SK-N-SH (cell line): ENCODE measurements at regions not wholly inside any gene's neighbourhood (a gene's known extent, or its start where the extent isn't known, plus 50 kb on each side); places are given as distances from the start of the nearest gene placed in this dataset.

ENCODE experiments used
- CTCF ChIA-PET: fragments of 300-600, 350-600 bp; formaldehyde crosslinking; extraction: SDS; loops from one replicate; lab custom pipeline; 2021; lab: Yijun Ruan, JAX
- POLR2A ChIA-PET: fragments of 350-600 bp; sonication (Branson Sonifier 250); formaldehyde crosslinking; extraction: SDS; loops from one replicate; lab custom pipeline; 2020; ENCODE audit warnings: antibody characterized with exemption, inconsistent platforms; lab: Yijun Ruan, JAX
- DNase-seq: peaks from one replicate; pipeline ENCODE4 v3.0.0; 2012
- H2AFZ ChIP-seq: fragments of 200-600 bp; sonication (generic); 2 replicates; pipeline ENCODE4 v1.8.1; 2016; ENCODE audit warnings: antibody characterized with exemption, mild to moderate bottlenecking, low read depth
- H3F3A ChIP-seq: fragments of 200-600 bp; sonication (generic); replicated peaks from 2 replicates; pipeline ENCODE3; 2016; ENCODE audit warnings: antibody characterized with exemption, mild to moderate bottlenecking; ENCODE audit not compliant: insufficient read depth
- H3K27ac ChIP-seq, 2 experiments: fragments of 200-500 bp in 1 of 2; fragments of 200-600 bp in 1 of 2; sonication (Bioruptor generic) in 1 of 2; sonication (generic), shearing (Covaris generic) in 1 of 2; 2 replicates each; pipeline versions ENCODE4 v1.5.1 to v1.6.1; 2014 to 2016; ENCODE audit warnings: low read depth in 2 of 2, inconsistent platforms in 1 of 2, low read length in 1 of 2, mild to moderate bottlenecking in 1 of 2, mixed read lengths in 1 of 2
- H3K27me3 ChIP-seq: fragments of 200-600 bp; sonication (generic), shearing (Covaris generic); 2 replicates; pipeline ENCODE4 v1.6.1; 2016; ENCODE audit warnings: mixed run types; ENCODE audit not compliant: insufficient read depth
- H3K36me3 ChIP-seq, 2 experiments: fragments of 200-500 bp in 1 of 2; fragments of 200-600 bp in 1 of 2; sonication (Bioruptor generic) in 1 of 2; sonication (generic) in 1 of 2; replicated peaks in 1 of 2; 2 replicates each; pipeline versions ENCODE3 to v1.5.1; 2014 to 2016; ENCODE audit warnings: low read length in 1 of 2, mild to moderate bottlenecking in 1 of 2; ENCODE audit not compliant: insufficient read depth in 2 of 2, control insufficient read depth in 1 of 2
- H3K4me1 ChIP-seq, 2 experiments: fragments of 200-500 bp in 1 of 2; fragments of 200-600 bp in 1 of 2; sonication (Bioruptor generic) in 1 of 2; sonication (generic), shearing (Covaris generic) in 1 of 2; 2 replicates each; pipeline versions ENCODE4 v1.5.1 to v1.6.1; 2014 to 2016; ENCODE audit warnings: low read depth in 1 of 2, low read length in 1 of 2, mixed run types in 1 of 2; ENCODE audit not compliant: insufficient read depth in 2 of 2, control insufficient read depth in 1 of 2
- H3K4me2 ChIP-seq: fragments of 200-600 bp; sonication (generic), shearing (Covaris generic); 2 replicates; pipeline ENCODE4 v1.6.1; 2017; ENCODE audit warnings: mixed run types
- H3K4me3 ChIP-seq, 2 experiments: fragments of 200-500 bp in 1 of 2; fragments of 200-600 bp in 1 of 2; sonication (Bioruptor generic) in 1 of 2; sonication (generic), shearing (Covaris generic) in 1 of 2; 2 replicates each; pipeline versions ENCODE4 v1.5.1 to v1.8.1; 2014 to 2016; ENCODE audit warnings: low read depth in 2 of 2, inconsistent platforms in 1 of 2, low read length in 1 of 2, mild to moderate bottlenecking in 1 of 2, mixed read lengths in 1 of 2, moderate library complexity in 1 of 2
- H3K79me2 ChIP-seq: fragments of 200-600 bp; sonication (generic); 2 replicates; pipeline ENCODE4 v1.8.1; 2017; ENCODE audit warnings: mild to moderate bottlenecking; ENCODE audit not compliant: insufficient read depth
- H3K9ac ChIP-seq: fragments of 200-600 bp; sonication (generic); 2 replicates; pipeline ENCODE4 v1.6.1; 2017; ENCODE audit warnings: mixed run types
- H3K9me2 ChIP-seq: fragments of 200-600 bp; sonication (generic); 2 replicates; pipeline ENCODE4 v1.6.1; 2017; ENCODE audit warnings: mixed run types
- H3K9me3 ChIP-seq: fragments of 200-600 bp; sonication (generic); 2 replicates; pipeline ENCODE4 v1.6.1; 2017; ENCODE audit warnings: mixed run types, mild to moderate bottlenecking, moderate library complexity
- H4K20me1 ChIP-seq: fragments of 200-600 bp; sonication (generic); 2 replicates; pipeline ENCODE4 v1.6.1; 2017; ENCODE audit warnings: mild to moderate bottlenecking, mixed run types; ENCODE audit not compliant: insufficient read depth
- EP300 ChIP-seq, 2 experiments: IDR thresholded peaks; 2 replicates each; pipeline versions ENCODE4 v1.4.0 to v1.6.1; 2012; ENCODE audit warnings: borderline replicate concordance in 1 of 2, low read depth in 1 of 2, low read length in 1 of 2
- EZH2phosphoT487 ChIP-seq: fragments of 200-600 bp; sonication (generic); IDR thresholded peaks from 2 replicates; pipeline ENCODE4 v1.6.1; 2017; ENCODE audit warnings: low read depth, mixed run types, mild to moderate bottlenecking, antibody characterized with exemption, moderate library complexity, borderline replicate concordance
- MEF2A ChIP-seq: IDR thresholded peaks from 2 replicates; pipeline ENCODE4 v1.4.0; 2012; ENCODE audit warnings: low read depth, borderline replicate concordance
- RAD21 ChIP-seq: IDR thresholded peaks from 2 replicates; pipeline ENCODE4 v1.6.1; 2012; ENCODE audit warnings: mild to moderate bottlenecking, low read length
- RXRA ChIP-seq: IDR thresholded peaks from 2 replicates; pipeline ENCODE4 v1.4.0; 2012; ENCODE audit warnings: low read depth, mild to moderate bottlenecking, borderline replicate concordance
- whole genome bisulfite sequencing: methylation state at CpG from one replicate; pipeline ENCODE4 v1.1.6; 2017; ENCODE audit warnings: low lambda C conversion rate; 5-methylcytosine and 5-hydroxymethylcytosine counted together
- TF ChIP-seq, protein P1 (sequence below): fragments of 200-600 bp; sonication (generic); IDR thresholded peaks from 2 replicates; pipeline ENCODE4 v1.6.1; 2017; ENCODE audit warnings: antibody characterized with exemption, mild to moderate bottlenecking, moderate library complexity
- TF ChIP-seq, protein P2 (sequence below): IDR thresholded peaks from 2 replicates; pipeline ENCODE4 v1.4.0; 2012; ENCODE audit warnings: low read depth, borderline replicate concordance
- TF ChIP-seq, protein P3 (sequence below): IDR thresholded peaks from 2 replicates; pipeline ENCODE4 v1.4.0; 2012; ENCODE audit warnings: low read depth, borderline replicate concordance
- TF ChIP-seq, protein P4 (sequence below): fragments of 150-350 bp; IDR thresholded peaks from 2 replicates; pipeline ENCODE4 v1.6.1; 2017; ENCODE audit warnings: antibody characterized with exemption, low read length, low read depth, borderline replicate concordance

DNA sequence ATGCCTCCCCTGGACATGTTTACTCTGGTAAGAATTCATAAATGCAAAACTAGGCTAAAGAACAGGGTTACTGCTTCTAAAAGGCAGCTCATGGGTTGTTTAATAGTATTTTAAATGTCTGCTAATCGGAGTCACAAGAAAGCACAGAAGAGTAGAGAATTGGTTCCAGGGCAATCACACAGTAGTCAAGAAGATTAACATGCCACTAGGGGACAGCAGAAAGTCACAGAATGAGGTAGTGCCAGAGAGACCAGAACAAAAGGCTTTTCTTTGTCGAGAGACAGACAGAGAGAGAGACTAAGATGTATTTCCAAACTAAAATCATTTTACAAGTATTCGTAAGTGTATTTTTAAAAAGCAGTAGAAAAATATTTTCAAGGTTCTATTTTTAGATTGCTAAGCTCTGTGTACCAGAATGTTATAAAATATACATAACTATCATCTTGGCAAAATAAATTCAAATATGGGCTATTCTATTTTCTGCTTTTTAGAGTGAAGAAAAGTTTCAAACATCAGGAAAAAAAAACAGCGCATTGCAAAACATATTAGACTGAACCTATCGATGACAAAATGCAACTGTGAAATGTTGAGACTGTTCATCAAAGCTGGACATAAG, 78.3 kb upstream of the CDIN1 start (continued):
- TF ChIP-seq, protein P1, sequence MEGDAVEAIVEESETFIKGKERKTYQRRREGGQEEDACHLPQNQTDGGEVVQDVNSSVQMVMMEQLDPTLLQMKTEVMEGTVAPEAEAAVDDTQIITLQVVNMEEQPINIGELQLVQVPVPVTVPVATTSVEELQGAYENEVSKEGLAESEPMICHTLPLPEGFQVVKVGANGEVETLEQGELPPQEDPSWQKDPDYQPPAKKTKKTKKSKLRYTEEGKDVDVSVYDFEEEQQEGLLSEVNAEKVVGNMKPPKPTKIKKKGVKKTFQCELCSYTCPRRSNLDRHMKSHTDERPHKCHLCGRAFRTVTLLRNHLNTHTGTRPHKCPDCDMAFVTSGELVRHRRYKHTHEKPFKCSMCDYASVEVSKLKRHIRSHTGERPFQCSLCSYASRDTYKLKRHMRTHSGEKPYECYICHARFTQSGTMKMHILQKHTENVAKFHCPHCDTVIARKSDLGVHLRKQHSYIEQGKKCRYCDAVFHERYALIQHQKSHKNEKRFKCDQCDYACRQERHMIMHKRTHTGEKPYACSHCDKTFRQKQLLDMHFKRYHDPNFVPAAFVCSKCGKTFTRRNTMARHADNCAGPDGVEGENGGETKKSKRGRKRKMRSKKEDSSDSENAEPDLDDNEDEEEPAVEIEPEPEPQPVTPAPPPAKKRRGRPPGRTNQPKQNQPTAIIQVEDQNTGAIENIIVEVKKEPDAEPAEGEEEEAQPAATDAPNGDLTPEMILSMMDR = peak; percentile 87
- TF ChIP-seq EZH2phosphoT487 (no peak), MEF2A (no peak), RAD21 (peak; percentile 98), EP300 (IDR thresholded peaks at IDR 0.05; ENCODE audit: borderline replicate concordance in 1 of 2, low read depth in 1 of 2, low read length in 1 of 2) (no peak)

DNA sequence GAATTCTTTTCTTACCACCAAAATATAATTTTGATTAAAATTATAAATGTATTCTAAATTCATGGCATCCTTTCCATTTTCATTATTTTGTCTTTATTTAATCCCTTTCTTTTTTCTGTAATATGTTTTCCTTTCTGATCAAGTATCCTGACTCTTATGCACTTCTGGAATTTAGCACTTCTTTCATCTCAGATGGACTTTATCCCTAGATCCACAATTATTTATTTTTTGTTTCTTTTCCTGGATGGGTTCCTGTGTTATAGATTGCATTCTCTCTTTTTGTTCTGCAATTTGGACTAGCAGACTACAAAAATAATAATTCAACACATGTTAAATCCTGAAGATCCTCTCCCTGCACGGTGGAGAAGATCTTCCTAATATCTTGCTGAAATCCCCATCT, 76.9 kb upstream of the CDIN1 start:
- Histone ChIP-seq H3K9ac (no peak overlapping the region), H3K9me3 (no peaks in the 10 kb centered on the region), H3K36me3 (no peaks in the 10 kb centered on the region), H3K4me3 (no peak overlapping the region), H3K4me2 (no peak overlapping the region), H3F3A (no peaks in the 10 kb centered on the region), H3K4me1 (peaks cover 4 to 12% of the 10 kb centered on the region in 2 experiments; a peak in 2 of 4 replicates), H3K27ac (no peak overlapping the region), H3K27me3 (no peaks in the 10 kb centered on the region), H3K79me2 (no peaks in the 10 kb centered on the region), H3K9me2 (no peaks in the 10 kb centered on the region), H2AFZ (peak overlapping the region; percentile 56; the same call in 1 of the 2 replicates), H4K20me1 (no peaks in the 10 kb centered on the region)
- ChIA-PET POLR2A (no interaction called here), CTCF (interaction anchor here (0.6 to 3.3 kb wide), 14 partner anchors 9 to 1425 kb away, joined by 3 to 18 read pairs (median 7); no protein-coding TSS in a partner anchor)
- WGBS = 86% methylated on average over 1 of the region's 1 CpG
- DNase-seq = no peak
- TF ChIP-seq, protein P2, sequence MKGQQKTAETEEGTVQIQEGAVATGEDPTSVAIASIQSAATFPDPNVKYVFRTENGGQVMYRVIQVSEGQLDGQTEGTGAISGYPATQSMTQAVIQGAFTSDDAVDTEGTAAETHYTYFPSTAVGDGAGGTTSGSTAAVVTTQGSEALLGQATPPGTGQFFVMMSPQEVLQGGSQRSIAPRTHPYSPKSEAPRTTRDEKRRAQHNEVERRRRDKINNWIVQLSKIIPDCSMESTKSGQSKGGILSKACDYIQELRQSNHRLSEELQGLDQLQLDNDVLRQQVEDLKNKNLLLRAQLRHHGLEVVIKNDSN = no peak
- TF ChIP-seq, protein P3, sequence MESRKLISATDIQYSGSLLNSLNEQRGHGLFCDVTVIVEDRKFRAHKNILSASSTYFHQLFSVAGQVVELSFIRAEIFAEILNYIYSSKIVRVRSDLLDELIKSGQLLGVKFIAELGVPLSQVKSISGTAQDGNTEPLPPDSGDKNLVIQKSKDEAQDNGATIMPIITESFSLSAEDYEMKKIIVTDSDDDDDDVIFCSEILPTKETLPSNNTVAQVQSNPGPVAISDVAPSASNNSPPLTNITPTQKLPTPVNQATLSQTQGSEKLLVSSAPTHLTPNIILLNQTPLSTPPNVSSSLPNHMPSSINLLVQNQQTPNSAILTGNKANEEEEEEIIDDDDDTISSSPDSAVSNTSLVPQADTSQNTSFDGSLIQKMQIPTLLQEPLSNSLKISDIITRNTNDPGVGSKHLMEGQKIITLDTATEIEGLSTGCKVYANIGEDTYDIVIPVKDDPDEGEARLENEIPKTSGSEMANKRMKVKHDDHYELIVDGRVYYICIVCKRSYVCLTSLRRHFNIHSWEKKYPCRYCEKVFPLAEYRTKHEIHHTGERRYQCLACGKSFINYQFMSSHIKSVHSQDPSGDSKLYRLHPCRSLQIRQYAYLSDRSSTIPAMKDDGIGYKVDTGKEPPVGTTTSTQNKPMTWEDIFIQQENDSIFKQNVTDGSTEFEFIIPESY = no peak
- TF ChIP-seq RXRA = no peak
- TF ChIP-seq, protein P4, sequence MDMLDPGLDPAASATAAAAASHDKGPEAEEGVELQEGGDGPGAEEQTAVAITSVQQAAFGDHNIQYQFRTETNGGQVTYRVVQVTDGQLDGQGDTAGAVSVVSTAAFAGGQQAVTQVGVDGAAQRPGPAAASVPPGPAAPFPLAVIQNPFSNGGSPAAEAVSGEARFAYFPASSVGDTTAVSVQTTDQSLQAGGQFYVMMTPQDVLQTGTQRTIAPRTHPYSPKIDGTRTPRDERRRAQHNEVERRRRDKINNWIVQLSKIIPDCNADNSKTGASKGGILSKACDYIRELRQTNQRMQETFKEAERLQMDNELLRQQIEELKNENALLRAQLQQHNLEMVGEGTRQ = no peak
